Activated CD4-positive, alpha-beta T cell treated with anti-CD3 and anti-CD28 coated beads, Interleukin-2, amount 50 U/mL, for 16 hours (primary cell): ENCODE measurements at regions not wholly inside any gene's neighbourhood (a gene's known extent, or its start where the extent isn't known, plus 50 kb on each side); places are given as distances from the start of the nearest gene placed in this dataset.
"Not testable (repeated sequence)": the region's sequence is repeated elsewhere in the genome, so short reads cannot be mapped to it uniquely, and the experiment has no call there.

Source experiments
- DNase-seq: peaks from one replicate; pipeline ENCODE4 v3.0.0-alpha.2; 2020

DNA sequence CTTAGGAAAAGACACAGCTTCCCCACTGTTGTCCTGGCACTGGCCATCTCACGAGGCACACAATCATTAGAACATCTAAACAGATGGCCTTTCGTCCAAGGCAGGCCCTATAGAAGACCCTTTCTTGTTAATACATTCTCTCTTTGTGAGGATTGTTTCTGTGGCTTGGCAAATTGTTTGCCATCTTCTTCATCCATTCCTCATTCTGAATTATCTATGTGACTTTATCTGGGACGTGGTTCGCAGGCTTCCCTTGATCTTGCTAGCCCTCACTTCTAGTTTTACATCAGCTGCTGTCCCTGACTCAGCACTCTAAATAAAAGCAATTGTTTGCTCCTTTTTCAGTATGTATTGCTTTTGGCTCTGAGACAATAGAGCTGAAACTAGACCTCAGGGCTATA, 101.1 kb upstream of the ZC3H11B start:
- no peak for DNase-seq

DNA sequence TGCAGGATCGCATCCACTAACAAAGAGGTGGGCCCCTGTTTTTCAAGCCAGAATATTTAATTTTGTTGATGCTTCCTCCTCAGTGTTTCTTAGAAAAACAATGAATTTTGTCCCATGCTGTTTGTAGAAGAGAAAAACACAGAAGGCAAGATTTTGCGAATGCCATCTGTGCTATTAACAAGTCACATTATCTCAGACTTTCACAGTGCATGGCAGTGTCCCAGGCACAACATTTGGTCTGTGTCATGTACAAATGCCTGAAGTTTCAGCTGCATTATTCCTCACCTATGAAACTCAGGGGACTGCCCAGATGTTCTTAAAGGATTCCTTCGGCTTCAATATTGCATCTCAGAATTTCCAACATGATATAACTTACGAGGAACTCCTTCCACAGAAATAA, 99.6 kb upstream of the ZC3H11B start:
- no peak for DNase-seq

DNA sequence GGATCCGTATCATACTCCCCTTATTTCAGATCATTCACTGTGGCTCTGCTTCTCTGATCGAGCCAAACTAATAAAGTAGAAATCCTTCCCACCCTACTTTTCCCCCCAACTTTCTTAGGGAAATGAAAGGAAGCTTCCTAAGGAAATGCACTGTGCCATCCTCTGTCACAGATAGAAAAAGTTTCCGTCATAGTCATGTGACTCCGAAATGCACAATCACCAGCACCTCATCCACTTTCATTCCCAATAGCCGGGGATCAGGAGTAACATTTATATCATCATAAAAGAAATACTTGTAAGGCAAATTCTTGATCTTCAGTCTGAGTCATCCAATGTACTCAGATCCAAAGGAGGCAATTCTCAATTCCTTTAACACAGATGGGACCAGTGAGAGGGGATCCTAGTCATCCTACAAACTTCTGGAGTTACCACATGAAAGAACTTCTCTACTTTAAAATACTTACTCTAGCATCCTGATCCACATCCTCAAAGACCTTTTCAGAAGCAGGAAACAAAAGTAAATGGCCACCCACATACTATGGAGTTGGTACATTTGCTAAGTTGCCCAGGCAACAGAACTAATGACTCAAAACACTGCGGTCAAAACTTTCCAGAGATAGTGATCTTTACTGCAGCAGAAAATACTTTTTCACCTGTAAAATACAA, 97.8 kb upstream of the ZC3H11B start:
- peak; percentile 18 for DNase-seq

DNA sequence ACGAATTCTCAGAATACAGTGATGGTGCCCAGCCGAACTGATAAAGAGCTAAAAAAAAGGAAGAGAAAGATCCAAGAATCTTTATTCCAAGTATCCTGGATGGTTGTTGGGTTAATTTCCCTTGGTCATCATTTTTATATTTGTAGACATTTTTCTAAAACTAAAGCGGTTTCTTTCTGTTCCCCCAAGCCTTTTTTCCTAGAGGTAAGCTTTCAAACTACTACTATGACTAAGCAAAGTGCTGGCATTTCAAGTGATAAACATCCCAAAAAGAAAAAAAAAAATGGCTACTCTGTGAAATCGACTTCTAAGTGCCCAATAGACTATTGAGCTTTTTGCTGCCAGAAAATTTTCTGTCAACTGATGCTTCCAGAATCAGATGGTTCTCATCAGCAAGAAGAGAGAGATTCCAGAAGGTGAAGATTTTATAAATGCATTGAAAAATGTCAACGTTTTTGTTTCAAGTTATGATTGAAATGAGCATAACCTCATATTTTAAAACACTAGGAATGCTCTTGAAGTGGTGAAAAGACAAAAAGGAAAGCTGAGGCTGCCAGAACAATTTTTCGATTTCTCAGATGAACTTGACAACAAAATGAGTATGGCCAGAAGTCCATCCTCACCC, 96.1 kb upstream of the ZC3H11B start:
- no peak for DNase-seq

DNA sequence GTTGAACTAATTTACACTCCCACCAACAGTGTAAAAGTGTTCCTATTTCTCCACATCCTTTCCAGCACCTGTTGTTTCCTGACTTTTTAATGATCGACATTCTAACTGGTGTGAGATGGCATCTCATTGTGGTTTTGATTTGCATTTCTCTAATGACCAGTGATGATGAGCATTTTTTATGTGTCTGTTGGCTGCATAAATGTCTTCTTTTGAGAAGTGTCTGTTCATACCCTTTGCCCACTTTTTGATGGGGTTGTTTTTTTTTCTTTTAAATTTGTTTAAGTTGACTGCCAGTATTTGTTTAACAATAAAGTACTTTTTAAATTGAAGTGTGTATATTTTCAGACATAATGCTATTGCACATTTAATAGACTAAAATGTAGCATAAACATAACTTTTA, 95.0 kb upstream of the ZC3H11B start:
- DNase-seq, result not testable (repeated sequence)

DNA sequence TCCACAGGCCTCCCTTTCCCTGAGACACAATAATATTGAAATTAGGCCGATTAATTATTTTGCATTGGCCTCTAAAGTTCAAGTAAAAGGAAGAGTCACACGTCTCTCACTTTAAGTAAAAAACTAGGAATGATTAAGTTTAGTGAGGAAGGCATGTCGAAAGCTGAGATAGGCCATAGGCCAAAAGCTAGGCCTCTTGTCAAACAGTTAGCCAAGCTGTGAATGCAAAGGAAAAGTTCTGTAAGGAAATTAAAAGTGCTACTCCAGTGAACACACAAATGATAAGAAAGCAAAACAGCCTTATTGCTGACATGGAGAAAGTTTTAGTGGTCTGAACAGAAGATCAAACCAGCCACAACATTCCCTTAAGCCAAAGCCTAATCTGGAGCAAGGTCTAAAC, 91.4 kb upstream of the ZC3H11B start:
- not testable (repeated sequence) for DNase-seq

DNA sequence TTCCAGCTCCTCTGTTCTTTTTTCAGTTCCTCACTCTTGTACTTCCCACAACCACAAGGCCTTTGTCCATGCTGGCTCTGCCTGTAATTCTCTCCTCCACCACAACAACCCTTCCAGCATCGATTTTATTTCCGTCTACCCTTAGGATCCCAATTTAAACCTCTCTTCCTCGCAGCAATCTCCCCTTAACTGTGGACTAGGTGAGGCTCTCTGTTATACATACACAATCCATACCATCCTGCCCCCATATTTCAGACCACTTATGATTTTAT, 90.4 kb upstream of the ZC3H11B start:
- no peak for DNase-seq

DNA sequence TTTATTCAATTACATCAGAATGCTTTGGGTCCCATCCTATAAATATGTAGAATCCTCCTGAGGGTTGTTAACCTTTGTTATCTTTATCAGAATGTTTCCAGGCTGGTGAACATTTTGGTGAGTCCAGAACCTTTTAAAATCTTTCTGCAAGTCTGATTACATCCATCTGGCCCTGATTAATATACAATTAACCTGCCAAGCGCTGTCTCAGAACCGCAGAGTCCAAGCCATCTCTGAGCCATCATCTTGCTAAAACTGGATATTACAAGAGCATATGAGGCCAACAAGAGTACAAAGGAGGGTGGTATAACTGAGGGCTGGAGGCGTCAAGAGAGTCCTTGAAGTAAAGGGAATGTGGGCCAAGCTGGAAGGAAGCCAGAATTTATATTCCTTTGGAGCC, 88.6 kb upstream of the ZC3H11B start:
- DNase-seq, result no peak

DNA sequence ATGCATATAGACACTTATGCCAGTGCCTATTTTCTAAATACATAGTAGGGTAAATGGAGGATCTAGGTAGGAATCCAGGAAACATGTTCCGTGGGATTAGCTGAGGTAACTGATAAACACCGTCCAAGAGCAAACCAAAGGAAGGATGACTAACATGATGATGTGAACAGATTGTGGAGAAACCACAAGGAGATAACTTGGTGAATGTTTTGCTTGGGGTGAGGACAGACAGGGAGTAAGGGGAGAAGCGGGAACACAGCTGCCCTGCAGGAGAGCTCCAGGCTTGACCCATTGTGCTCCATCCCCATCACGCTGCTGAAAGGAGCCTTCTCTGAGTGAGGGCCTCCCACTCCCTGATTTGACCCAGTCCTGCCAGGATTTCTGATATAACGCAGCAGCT, 87.0 kb upstream of the ZC3H11B start:
- DNase-seq, result no peak

DNA sequence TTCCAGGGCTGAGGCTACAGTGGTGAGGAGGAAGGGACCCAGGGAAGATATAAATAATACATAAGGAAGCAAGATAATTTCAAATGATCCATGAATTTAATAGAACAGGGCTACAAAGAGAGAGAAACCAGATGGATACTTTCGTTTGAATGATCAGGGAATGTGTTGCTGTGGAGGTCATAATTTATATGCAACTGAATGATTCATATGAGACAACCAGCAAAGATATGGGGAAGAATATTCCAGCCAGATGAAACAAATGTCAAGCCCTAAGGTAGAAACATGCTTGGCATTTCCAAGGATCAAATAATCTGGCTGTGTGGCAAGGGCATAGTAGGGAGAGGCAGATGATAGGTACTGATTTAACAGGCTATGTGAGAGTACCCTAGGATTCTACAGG, 84.8 kb upstream of the ZC3H11B start:
- DNase-seq, result no peak

DNA sequence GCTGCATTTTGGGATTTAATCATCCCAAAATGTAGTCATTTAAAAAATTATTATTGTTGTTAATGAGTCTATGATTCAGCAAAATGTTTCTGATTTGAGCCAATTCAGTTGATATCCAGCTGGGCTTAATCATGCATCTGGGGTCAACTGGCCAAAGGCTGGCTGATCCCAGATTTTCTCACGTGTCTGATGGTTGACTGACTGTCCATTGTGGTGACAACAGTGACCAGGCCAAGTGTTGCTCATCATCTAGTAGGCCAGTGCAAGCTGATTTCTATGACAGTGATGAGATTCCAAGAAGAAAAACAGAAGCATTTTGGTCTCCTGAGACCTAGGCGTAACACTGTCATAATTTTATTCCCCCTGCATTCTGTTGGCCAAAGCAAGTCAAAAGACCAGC, 80.1 kb upstream of the ZC3H11B start:
- DNase-seq, result no peak

DNA sequence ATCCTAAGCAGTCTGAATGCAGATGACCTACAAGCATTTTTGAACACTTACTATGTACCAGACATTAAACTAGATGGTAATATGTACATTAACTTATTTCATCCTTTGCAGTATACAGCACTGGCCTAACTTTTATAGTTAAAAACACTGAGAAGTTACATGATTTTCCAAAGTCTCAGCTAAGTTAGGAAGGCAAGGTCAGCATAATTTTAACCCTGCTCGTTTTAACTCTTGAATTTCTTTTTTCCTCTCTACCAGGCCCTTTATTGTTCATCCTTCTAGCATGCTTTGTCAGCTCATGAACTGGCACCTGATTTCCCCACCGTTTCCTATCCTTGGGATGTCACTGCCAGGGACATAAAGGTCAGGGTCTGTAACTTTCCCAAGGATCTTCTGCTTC, 76.9 kb upstream of the ZC3H11B start:
- no peak for DNase-seq

DNA sequence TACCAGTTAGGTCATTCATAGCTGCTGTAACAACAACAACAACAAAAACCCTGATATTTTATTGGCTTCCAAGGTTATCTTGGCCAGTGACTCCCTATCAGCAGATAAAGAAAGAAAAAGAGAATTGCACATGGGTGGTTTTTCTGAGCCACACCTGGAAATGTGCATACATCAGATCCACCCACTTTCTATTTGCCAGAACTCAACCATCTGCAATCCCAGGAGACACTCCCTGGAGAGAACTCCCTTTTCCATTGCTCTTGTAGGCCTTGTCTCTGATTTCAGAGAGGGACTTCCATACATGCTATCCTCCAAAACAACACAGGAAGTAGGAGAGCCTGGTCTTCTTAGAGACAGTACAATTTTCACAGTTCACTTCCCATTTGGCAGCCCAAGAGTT, 74.9 kb upstream of the ZC3H11B start:
- no peak for DNase-seq

DNA sequence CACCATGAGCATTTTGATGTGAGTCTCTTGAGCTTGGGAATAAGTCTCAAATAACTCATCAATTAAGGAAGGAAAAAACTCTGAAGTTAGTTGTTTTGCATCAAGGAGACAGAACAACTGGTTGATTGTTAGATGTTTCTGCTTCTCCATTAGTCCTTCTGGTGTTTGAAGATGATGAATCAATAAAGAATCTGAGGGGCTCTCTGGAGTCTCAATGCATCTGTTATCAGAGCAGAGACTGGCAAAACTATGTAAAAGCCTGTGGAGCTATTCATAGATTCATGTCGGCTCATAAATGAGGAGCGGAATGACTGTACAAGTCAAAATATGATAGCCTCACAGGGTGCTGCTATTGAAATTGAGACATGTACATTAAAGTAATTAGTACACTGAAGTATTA, 73.3 kb upstream of the ZC3H11B start:
- DNase-seq, result no peak

DNA sequence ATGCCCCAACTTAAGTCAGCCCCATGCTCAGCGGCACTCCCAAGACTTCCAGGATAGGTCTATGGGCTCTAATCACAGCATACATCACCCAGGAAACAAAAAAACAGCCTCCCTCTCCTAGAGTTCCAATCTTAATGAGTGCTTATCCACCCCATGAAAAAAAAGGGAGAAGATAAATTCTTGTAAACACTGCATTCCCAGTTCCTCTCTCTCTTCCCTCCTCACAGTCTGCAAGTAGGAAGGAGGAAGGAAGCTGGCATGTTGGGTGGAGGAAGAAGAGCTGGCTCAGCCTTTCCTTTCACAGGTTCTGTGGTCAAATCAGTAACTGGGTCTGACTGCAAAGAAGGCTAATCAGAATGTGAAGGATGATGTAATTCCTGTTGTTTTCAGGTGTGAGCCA, 69.9 kb upstream of the ZC3H11B start:
- no peak for DNase-seq

DNA sequence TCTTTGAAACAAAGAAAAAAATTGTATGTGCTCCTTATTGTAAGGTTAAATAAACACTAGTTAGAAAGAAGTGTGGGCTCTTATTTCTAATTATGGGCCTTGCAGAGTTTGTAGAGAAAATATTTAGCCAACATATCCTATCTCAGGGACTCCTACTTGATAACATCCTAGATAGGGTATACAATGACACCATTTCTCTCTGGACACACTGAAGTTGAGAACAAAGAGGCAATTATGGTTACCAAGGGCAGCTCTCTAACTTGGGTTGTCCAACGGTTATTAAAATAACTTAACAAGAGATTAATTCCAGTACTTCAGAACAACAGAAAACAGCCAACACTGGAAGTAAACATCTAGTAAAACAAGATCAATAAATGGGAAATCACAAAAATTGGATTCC, 69.0 kb upstream of the ZC3H11B start:
- no peak for DNase-seq

DNA sequence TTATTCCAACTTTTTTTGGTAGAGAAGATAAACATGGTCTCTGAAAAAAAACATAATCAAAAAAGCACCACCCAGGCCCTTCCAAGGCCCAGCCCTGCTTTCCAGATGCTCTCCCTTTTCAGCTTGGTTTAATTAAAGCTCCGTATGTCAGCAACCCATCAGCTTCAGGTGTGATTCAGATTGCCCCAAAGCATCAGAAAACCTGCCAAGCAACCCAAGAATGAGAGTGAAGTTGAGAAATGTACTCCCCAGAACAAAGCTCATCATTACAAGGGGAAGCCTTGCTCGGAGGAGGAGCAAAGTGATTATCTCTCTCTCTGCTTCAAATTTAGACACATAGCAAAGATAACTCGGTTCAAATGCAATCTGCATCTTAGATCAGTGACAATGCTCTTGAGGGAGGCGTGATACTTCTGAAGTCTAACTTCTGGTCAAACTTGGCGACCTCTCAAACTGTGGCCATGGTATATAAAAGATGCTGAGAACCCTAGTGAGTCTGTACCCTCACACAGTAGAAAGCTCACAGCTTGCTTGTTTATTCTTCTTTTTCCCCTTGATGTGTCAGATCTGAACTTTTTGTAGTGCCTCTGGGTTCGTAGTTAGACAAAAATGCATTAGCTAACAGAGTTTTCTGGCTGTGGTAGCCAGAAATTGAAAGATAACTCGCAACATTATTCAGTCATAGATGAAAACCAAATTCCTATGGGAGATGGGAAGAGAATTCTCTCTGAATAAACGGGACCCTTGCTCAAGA, 63.3 kb upstream of the ZC3H11B start:
- DNase-seq, result no peak

DNA sequence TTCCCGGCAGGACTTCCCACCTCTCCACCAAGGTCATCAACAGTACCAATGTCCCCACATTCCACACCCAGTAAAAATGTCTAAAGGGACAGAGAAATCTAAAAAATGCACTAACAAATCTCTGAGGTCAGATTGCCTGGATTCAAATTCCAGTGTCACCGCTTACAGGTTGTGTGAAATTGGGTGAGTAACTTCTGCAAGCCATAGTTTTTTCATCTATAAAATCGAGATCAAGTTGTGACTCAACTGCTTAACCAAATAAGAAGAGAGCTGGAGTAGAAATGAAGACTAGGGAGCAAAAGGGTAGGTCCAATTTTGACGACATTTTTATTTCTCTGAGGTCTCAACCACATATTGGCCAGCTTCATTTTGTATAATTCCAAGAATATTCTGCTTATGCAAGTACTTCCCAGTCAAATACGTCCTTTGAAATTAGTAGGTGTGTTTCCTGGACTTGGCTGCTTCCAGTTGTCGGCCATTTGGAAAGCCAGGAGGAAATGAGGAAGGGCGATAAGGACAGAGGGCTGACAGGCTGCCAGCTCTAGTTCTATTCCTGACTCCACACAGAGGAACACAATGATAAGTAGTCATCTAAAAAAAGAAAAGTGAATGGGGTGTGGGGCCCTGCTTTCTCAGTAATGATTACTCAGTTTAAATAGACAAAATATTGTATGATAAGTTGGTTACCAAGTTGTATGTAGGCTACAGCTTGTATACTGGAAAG, 57.7 kb upstream of the ZC3H11B start:
- no peak for DNase-seq

DNA sequence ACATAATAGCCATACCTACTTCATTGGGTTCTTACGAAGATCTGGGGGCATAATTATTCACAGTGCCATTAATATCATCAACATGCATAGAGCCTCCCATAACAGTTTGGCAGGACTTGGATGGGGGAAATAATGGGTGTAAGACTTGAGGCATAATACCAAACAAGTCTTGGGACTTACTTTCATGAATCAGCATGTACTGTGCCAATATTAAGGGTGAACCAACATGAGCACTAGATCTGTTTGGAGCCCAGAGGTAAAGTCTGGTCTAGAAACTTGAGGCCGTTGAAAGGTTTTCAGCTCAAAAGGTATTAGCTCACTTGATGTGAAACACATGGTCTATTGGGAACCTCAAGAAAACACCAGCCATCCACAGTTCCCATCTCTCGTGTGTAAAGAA, 56.7 kb upstream of the ZC3H11B start:
- DNase-seq, result no peak

DNA sequence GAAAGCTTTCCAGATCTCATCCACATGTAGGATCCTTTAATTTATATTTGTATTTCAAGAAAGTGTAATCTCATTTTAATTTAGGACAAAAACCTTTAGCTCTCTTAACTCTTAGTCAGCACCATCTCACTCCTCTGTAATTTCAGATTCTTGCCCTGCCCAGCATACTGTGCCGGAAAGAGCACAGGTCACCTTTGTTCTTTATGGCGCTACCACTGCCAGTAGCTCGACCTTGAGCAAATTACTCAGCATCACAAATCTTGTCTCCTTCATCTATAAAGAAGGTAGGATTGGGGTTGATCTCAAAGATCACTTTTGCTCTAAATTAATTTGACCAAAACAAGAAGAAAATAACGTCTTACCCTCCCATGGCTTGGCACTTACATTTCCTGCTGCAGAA, 56.1 kb upstream of the ZC3H11B start:
- no peak for DNase-seq

DNA sequence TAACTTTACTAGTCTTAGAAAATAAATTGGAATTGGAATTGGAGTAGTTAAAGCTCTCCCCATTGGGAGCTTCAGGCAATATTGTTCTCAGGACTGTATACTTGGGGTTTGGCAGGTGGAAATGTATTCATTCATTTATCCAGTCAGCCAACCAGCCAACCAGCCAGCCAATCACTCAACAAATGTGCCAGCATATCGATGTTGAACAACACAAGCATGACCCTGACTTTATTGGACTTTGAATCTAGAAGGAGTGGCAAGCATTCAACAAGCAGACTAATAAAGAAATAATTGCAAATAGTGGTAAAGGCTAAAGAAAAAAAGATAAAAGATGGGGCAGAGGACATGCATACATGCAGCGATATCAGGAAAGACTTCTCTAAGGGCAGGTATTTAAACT, 55.5 kb upstream of the ZC3H11B start:
- DNase-seq, result no peak

DNA sequence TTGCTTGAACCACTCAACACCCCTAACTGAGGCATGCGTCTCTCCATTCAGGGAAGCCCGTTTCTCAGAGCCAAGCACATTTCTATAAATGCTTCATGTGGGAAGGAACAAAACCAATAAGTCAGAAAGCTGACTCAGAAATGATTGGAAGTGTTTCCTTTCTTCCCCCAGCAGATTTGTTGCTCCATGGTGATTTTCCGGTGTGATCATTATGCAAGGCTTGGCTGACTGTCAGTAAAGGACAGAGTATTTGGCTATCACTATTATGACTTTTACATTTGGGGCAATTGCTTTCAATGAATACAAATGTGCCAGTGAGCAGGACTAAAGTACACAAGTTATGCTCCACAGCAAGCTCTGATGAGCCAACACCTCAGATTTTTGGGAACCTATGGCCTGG, 53.3 kb upstream of the ZC3H11B start:
- no peak for DNase-seq

DNA sequence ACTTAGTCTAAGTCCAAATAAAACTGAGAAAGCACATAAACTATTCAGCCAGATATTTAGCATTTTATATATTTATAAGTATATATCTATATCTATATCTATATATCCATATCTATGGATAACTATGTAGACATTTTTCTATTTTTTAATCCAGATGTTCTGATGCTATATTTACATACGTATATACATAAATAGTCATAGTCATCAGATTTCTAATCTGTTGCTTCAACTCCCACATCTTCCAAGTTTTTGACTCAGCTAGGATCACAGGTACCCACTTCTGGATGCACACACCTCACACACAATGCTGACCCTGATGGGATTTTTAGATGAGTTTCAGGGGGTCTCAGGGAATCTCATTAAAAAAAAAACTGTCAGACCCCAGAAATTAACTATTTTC, 52.2 kb upstream of the ZC3H11B start:
- DNase-seq, result no peak
